ENCODE measurements at regions not wholly inside any gene's neighbourhood (a gene's known extent, or its start where the extent isn't known, plus 50 kb on each side); places are given as distances from the start of the nearest gene placed in this dataset.
"Not testable (repeated sequence)": the region's sequence is repeated elsewhere in the genome, so short reads cannot be mapped to it uniquely, and the experiment has no call there.

- no peak for DNase-seq
Observed at GRCh38 chr12:131559517-131560516, 151.1 kb upstream of the SFSWAP start.

- no peak for DNase-seq
Observed at GRCh38 chr12:131561051-131561450, 149.8 kb upstream of the SFSWAP start.

- DNase-seq = no peak
Observed at GRCh38 chr12:131561891-131562684, 148.8 kb upstream of the SFSWAP start.

GRCh38 chr12:131564138-131564727 is 146.7 kb upstream of the SFSWAP start:
- DNase-seq = not testable (repeated sequence)

GRCh38 chr12:131564845-131565244 is 146.0 kb upstream of the SFSWAP start:
- DNase-seq = no peak

GRCh38 chr12:131565267-131566015 is 145.4 kb upstream of the SFSWAP start:
- no peak for DNase-seq

- no peak for DNase-seq
Observed at GRCh38 chr12:131568336-131568735, 142.6 kb upstream of the SFSWAP start.

- DNase-seq = no peak
Observed at GRCh38 chr12:131570596-131570995, 140.3 kb upstream of the SFSWAP start.

- no peak for DNase-seq
Observed at GRCh38 chr12:131571827-131572226, 139.1 kb upstream of the SFSWAP start.

- no peak for DNase-seq
Observed at GRCh38 chr12:131572626-131573025, 138.3 kb upstream of the SFSWAP start.

- DNase-seq = no peak
Observed at GRCh38 chr12:131573631-131574394, 137.1 kb upstream of the SFSWAP start.

GRCh38 chr12:131574395-131574771 is 136.5 kb upstream of the SFSWAP start:
- DNase-seq = no peak

GRCh38 chr12:131575371-131575770 is 135.5 kb upstream of the SFSWAP start:
- DNase-seq = no peak

GRCh38 chr12:131576734-131577133 is 134.2 kb upstream of the SFSWAP start:
- not testable (repeated sequence) for DNase-seq

GRCh38 chr12:131577766-131578165 is 133.1 kb upstream of the SFSWAP start:
- no peak for DNase-seq

GRCh38 chr12:131578828-131579470 is 131.9 kb upstream of the SFSWAP start:
- no peak for DNase-seq

- DNase-seq = no peak
Observed at GRCh38 chr12:131583090-131583712, 127.7 kb upstream of the SFSWAP start.

GRCh38 chr12:131586269-131586668 is 124.6 kb upstream of the SFSWAP start:
- no peak for DNase-seq

GRCh38 chr12:131586761-131587160 is 124.1 kb upstream of the SFSWAP start:
- no peak for DNase-seq

- DNase-seq = no peak
Observed at GRCh38 chr12:131587565-131587964, 123.3 kb upstream of the SFSWAP start.
